ENCODE measurements at regions not wholly inside any gene's neighbourhood (a gene's known extent, or its start where the extent isn't known, plus 50 kb on each side); places are given as distances from the start of the nearest gene placed in this dataset.

- no peak for TF ChIP-seq CTCF (IDR thresholded peaks at IDR 0.05)
- TF ChIP-seq POLR2AphosphoS5 (IDR thresholded peaks at IDR 0.05), result no peak
- no peak for TF ChIP-seq POLR2A (IDR thresholded peaks at IDR 0.05)
- no peak for TF ChIP-seq EP300 (IDR thresholded peaks at IDR 0.05)
Measured at GRCh38 chr4:79248610-79249009, 77.3 kb downstream of the NAA11 start.
